NCI-H1417 (cell line): ENCODE measurements at regions not wholly inside any gene's neighbourhood (a gene's known extent, or its start where the extent isn't known, plus 50 kb on each side); places are given as distances from the start of the nearest gene placed in this dataset.

Source experiments
- DNase-seq, 3 experiments: peaks; one replicate each; lab custom pipeline; 2025; lab: John Stamatoyannopoulos, UW

- DNase-seq = no peak
Observed at GRCh38 chr10:5310914-5311313, 53.9 kb upstream of the UCN3 start.

GRCh38 chr10:5311617-5312016 is 53.1 kb upstream of the UCN3 start:
- DNase-seq = no peak

GRCh38 chr10:5314840-5315239 is 49.9 kb upstream of the UCN3 start:
- DNase-seq = peak; percentile 30 to 95 (median 79)
